ENCODE measurements at regions not wholly inside any gene's neighbourhood (a gene's known extent, or its start where the extent isn't known, plus 50 kb on each side); places are given as distances from the start of the nearest gene placed in this dataset.
"Not testable (repeated sequence)": the region's sequence is repeated elsewhere in the genome, so short reads cannot be mapped to it uniquely, and the experiment has no call there.

- no peaks in the 10 kb centered on the region for H3K4me1 Mint-ChIP-seq
- CTCF ChIA-PET, result no interaction called here
- peaks cover 4% of the 10 kb centered on the region for H3K9me3 Mint-ChIP-seq
- no peak overlapping the region for H3K27ac Mint-ChIP-seq
- no peak overlapping the region for H3K4me3 Mint-ChIP-seq
- DNase-seq, result no peak
- H3K27me3 Mint-ChIP-seq, result no peaks in the 10 kb centered on the region
- no peaks in the 10 kb centered on the region for H3K36me3 Mint-ChIP-seq
Measured at GRCh38 chr7:109646124-109646523, 1076.5 kb downstream of the DNAJB9 start.

- H3K27me3 Mint-ChIP-seq, CTCF ChIA-PET, DNase-seq, H3K27ac Mint-ChIP-seq, H3K9me3 Mint-ChIP-seq, H3K36me3 Mint-ChIP-seq, H3K4me3 Mint-ChIP-seq, H3K4me1 Mint-ChIP-seq: not testable (repeated sequence)
Measured at GRCh38 chr7:109646594-109646993, 1076.9 kb downstream of the DNAJB9 start.

- H3K27me3 Mint-ChIP-seq, H3K27ac Mint-ChIP-seq, H3K36me3 Mint-ChIP-seq, H3K4me3 Mint-ChIP-seq, H3K4me1 Mint-ChIP-seq, CTCF ChIA-PET, DNase-seq, H3K9me3 Mint-ChIP-seq: not testable (repeated sequence)
Measured at GRCh38 chr7:109647263-109647662, 1077.6 kb downstream of the DNAJB9 start.

- Mint-ChIP-seq H3K4me3 (no peak overlapping the region), H3K4me1 (no peaks in the 10 kb centered on the region), H3K27ac (no peak overlapping the region), H3K27me3 (no peaks in the 10 kb centered on the region), H3K9me3 (no peaks in the 10 kb centered on the region), H3K36me3 (no peaks in the 10 kb centered on the region)
- CTCF ChIA-PET, result no interaction called here
- DNase-seq, result no peak
Measured at GRCh38 chr7:109659261-109659660, 1089.6 kb downstream of the DNAJB9 start.

- Mint-ChIP-seq H3K4me3 (no peak overlapping the region), H3K4me1 (no peaks in the 10 kb centered on the region), H3K27ac (no peak overlapping the region), H3K36me3 (no peaks in the 10 kb centered on the region), H3K27me3 (no peaks in the 10 kb centered on the region), H3K9me3 (no peaks in the 10 kb centered on the region)
- CTCF ChIA-PET, result no interaction called here
- no peak for DNase-seq
Measured at GRCh38 chr7:109660401-109660800, 1090.7 kb downstream of the DNAJB9 start.

- Mint-ChIP-seq H3K27ac (no peak overlapping the region), H3K4me3 (no peak overlapping the region), H3K9me3 (peaks cover 2% of the 10 kb centered on the region), H3K27me3 (no peaks in the 10 kb centered on the region), H3K36me3 (no peaks in the 10 kb centered on the region), H3K4me1 (no peaks in the 10 kb centered on the region)
- DNase-seq, result no peak
- CTCF ChIA-PET, result no interaction called here
Measured at GRCh38 chr7:109663806-109664205, 1094.1 kb downstream of the DNAJB9 start.

GRCh38 chr7:109687269-109687668 lies 1117.6 kb downstream of the DNAJB9 start:
- H3K27ac Mint-ChIP-seq, H3K4me1 Mint-ChIP-seq, H3K4me3 Mint-ChIP-seq, CTCF ChIA-PET, DNase-seq, H3K36me3 Mint-ChIP-seq, H3K27me3 Mint-ChIP-seq, H3K9me3 Mint-ChIP-seq: not testable (repeated sequence)

- DNase-seq, H3K4me3 Mint-ChIP-seq, H3K4me1 Mint-ChIP-seq, H3K27me3 Mint-ChIP-seq, CTCF ChIA-PET, H3K27ac Mint-ChIP-seq, H3K36me3 Mint-ChIP-seq: not testable (repeated sequence)
- H3K9me3 Mint-ChIP-seq, result peaks cover 13% of the 10 kb centered on the region
Measured at GRCh38 chr7:109692613-109693012, 1122.9 kb downstream of the DNAJB9 start.

GRCh38 chr7:109694149-109695071 lies 1124.7 kb downstream of the DNAJB9 start:
- Mint-ChIP-seq H3K27ac (no peak overlapping the region), H3K4me3 (no peak overlapping the region), H3K4me1 (no peaks in the 10 kb centered on the region), H3K27me3 (no peaks in the 10 kb centered on the region), H3K9me3 (peaks cover 10% of the 10 kb centered on the region), H3K36me3 (no peaks in the 10 kb centered on the region)
- CTCF ChIA-PET, result no interaction called here
- DNase-seq, result no peak

- H3K4me3 Mint-ChIP-seq, result no peak overlapping the region
- no peak overlapping the region for H3K27ac Mint-ChIP-seq
- CTCF ChIA-PET, result no interaction called here
- no peak for DNase-seq
- no peaks in the 10 kb centered on the region for H3K36me3 Mint-ChIP-seq
- peaks cover 7% of the 10 kb centered on the region for H3K9me3 Mint-ChIP-seq
- no peaks in the 10 kb centered on the region for H3K27me3 Mint-ChIP-seq
- H3K4me1 Mint-ChIP-seq, result no peaks in the 10 kb centered on the region
Measured at GRCh38 chr7:109695419-109695818, 1125.7 kb downstream of the DNAJB9 start.

- H3K36me3 Mint-ChIP-seq, result no peaks in the 10 kb centered on the region
- H3K9me3 Mint-ChIP-seq, result peaks cover 7% of the 10 kb centered on the region
- no peak overlapping the region for H3K4me3 Mint-ChIP-seq
- no peaks in the 10 kb centered on the region for H3K27me3 Mint-ChIP-seq
- CTCF ChIA-PET, result no interaction called here
- H3K27ac Mint-ChIP-seq, result no peak overlapping the region
- no peaks in the 10 kb centered on the region for H3K4me1 Mint-ChIP-seq
- no peak for DNase-seq
Measured at GRCh38 chr7:109696723-109697122, 1127.0 kb downstream of the DNAJB9 start.

GRCh38 chr7:109699661-109700060 lies 1130.0 kb downstream of the DNAJB9 start:
- CTCF ChIA-PET, result no interaction called here
- H3K4me3 Mint-ChIP-seq, result no peak overlapping the region
- no peak overlapping the region for H3K27ac Mint-ChIP-seq
- H3K9me3 Mint-ChIP-seq, result peaks cover 4% of the 10 kb centered on the region
- no peaks in the 10 kb centered on the region for H3K36me3 Mint-ChIP-seq
- no peak for DNase-seq
- no peaks in the 10 kb centered on the region for H3K27me3 Mint-ChIP-seq
- H3K4me1 Mint-ChIP-seq, result no peaks in the 10 kb centered on the region

- DNase-seq, result no peak
- CTCF ChIA-PET, result no interaction called here
- Mint-ChIP-seq H3K4me3 (no peak overlapping the region), H3K4me1 (no peaks in the 10 kb centered on the region), H3K9me3 (no peaks in the 10 kb centered on the region), H3K27ac (no peak overlapping the region), H3K36me3 (no peaks in the 10 kb centered on the region), H3K27me3 (no peaks in the 10 kb centered on the region)
Measured at GRCh38 chr7:109713366-109713765, 1143.7 kb downstream of the DNAJB9 start.

- H3K9me3 Mint-ChIP-seq, result not testable (repeated sequence)
Measured at GRCh38 chr7:109719359-109719758, 1149.7 kb downstream of the DNAJB9 start.

GRCh38 chr7:109734601-109735000 lies 1164.9 kb downstream of the DNAJB9 start:
- no peak for DNase-seq
- no peaks in the 10 kb centered on the region for H3K4me1 Mint-ChIP-seq
- H3K4me3 Mint-ChIP-seq, result no peak overlapping the region
- peaks cover 2% of the 10 kb centered on the region for H3K9me3 Mint-ChIP-seq
- no peaks in the 10 kb centered on the region for H3K36me3 Mint-ChIP-seq
- CTCF ChIA-PET, result no interaction called here
- no peak overlapping the region for H3K27ac Mint-ChIP-seq
- H3K27me3 Mint-ChIP-seq, result no peaks in the 10 kb centered on the region

More at GRCh38 chr7:109719359-109719758, 1149.7 kb downstream of the DNAJB9 start:
- H3K27me3 Mint-ChIP-seq, DNase-seq, H3K27ac Mint-ChIP-seq, H3K4me3 Mint-ChIP-seq, H3K36me3 Mint-ChIP-seq, H3K4me1 Mint-ChIP-seq, CTCF ChIA-PET: not testable (repeated sequence)

All from activated naive CD4-positive, alpha-beta T cell treated with anti-CD3 and anti-CD28 coated beads, Interleukin-2, amount 10 ng/mL, durations not matched to agents 7 days and 5 days (primary cell).